H9 (cell line): ENCODE measurements at regions not wholly inside any gene's neighbourhood (a gene's known extent, or its start where the extent isn't known, plus 50 kb on each side); places are given as distances from the start of the nearest gene placed in this dataset.

ENCODE experiments used
- DNase-seq: peaks from one replicate; pipeline ENCODE4 v3.0.0-alpha.2; 2017
- H2AFZ ChIP-seq: one replicate; pipeline ENCODE4 v1.6.1; 2013; ENCODE audit warnings: mild to moderate bottlenecking, low read length, control low read depth, moderate library complexity
- H2AK5ac ChIP-seq: 2 replicates; pipeline ENCODE4 v1.6.1; 2013; ENCODE audit warnings: low read length, control low read depth, mixed read lengths; ENCODE audit not compliant: insufficient read length
- H2BK120ac ChIP-seq: one replicate; pipeline ENCODE4 v1.6.1; 2013; ENCODE audit warnings: low read depth, mild to moderate bottlenecking, low read length, control low read depth, inconsistent platforms; ENCODE audit not compliant: poor library complexity, severe bottlenecking
- H2BK12ac ChIP-seq: 2 replicates; pipeline ENCODE4 v1.6.1; 2013; ENCODE audit warnings: low read length, control low read depth, mixed read lengths, low read depth; ENCODE audit not compliant: insufficient read length
- H2BK15ac ChIP-seq: 2 replicates; pipeline ENCODE4 v1.6.1; 2013; ENCODE audit warnings: low read depth, low read length, control low read depth
- H2BK20ac ChIP-seq: one replicate; pipeline ENCODE4 v1.6.1; 2013; ENCODE audit warnings: low read depth, mild to moderate bottlenecking, low read length, control low read depth, inconsistent platforms; ENCODE audit not compliant: poor library complexity, severe bottlenecking
- H2BK5ac ChIP-seq: 2 replicates; pipeline ENCODE4 v1.6.1; 2013; ENCODE audit warnings: low read length, control low read depth, mixed read lengths; ENCODE audit not compliant: insufficient read length
- H3K14ac ChIP-seq: 2 replicates; pipeline ENCODE4 v1.6.1; 2013; ENCODE audit warnings: low read length, control low read depth; ENCODE audit not compliant: insufficient read depth
- H3K18ac ChIP-seq: 2 replicates; pipeline ENCODE4 v1.6.1; 2013; ENCODE audit warnings: low read depth, mild to moderate bottlenecking, mixed read lengths, low read length, control low read depth; ENCODE audit not compliant: insufficient read length
- H3K23ac ChIP-seq: 2 replicates; pipeline ENCODE4 v1.6.1; 2013; ENCODE audit warnings: low read length, control low read depth, mixed read lengths, low read depth; ENCODE audit not compliant: insufficient read length
- H3K23me2 ChIP-seq: 2 replicates; pipeline ENCODE4 v1.6.1; 2013; ENCODE audit warnings: low read depth, mild to moderate bottlenecking, mixed read lengths, low read length, control low read depth; ENCODE audit not compliant: insufficient read length, poor library complexity, severe bottlenecking
- H3K27ac ChIP-seq: 2 replicates; pipeline ENCODE4 v1.5.1; 2013; ENCODE audit warnings: low read length, control low read depth, mixed read lengths, low read depth; ENCODE audit not compliant: insufficient read length
- H3K27me3 ChIP-seq: 2 replicates; pipeline ENCODE4 v1.6.1; 2013; ENCODE audit warnings: low read length, control low read depth, inconsistent platforms; ENCODE audit not compliant: insufficient read depth
- H3K4ac ChIP-seq: 2 replicates; pipeline ENCODE4 v1.6.1; 2013; ENCODE audit warnings: low read depth, mild to moderate bottlenecking, control low read depth, inconsistent platforms, low read length, moderate library complexity
- H3K4me1 ChIP-seq: 2 replicates; pipeline ENCODE4 v1.6.1; 2013; ENCODE audit warnings: low read length, control low read depth, inconsistent platforms; ENCODE audit not compliant: insufficient read depth
- H3K4me2 ChIP-seq: 2 replicates; pipeline ENCODE4 v1.6.1; 2013; ENCODE audit warnings: low read length, control low read depth, mixed read lengths; ENCODE audit not compliant: insufficient read length, insufficient read depth
- H3K56ac ChIP-seq: 2 replicates; pipeline ENCODE4 v1.6.1; 2013; ENCODE audit warnings: low read depth, mild to moderate bottlenecking, mixed read lengths, low read length, control low read depth; ENCODE audit not compliant: insufficient read length
- H3K79me1 ChIP-seq: 2 replicates; pipeline ENCODE4 v1.6.1; 2013; ENCODE audit warnings: low read depth, mild to moderate bottlenecking, moderate library complexity, low read length, control low read depth, inconsistent platforms; ENCODE audit not compliant: insufficient read depth, poor library complexity, severe bottlenecking
- H3K79me2 ChIP-seq: 2 replicates; pipeline ENCODE4 v1.6.1; 2013; ENCODE audit warnings: low read length, control low read depth, inconsistent platforms; ENCODE audit not compliant: insufficient read depth
- H3K9ac ChIP-seq: 2 replicates; pipeline ENCODE4 v1.6.1; 2013; ENCODE audit warnings: low read length, control low read depth, mixed read lengths; ENCODE audit not compliant: insufficient read length; ENCODE audit errors: extremely low read depth
- H3K9me3 ChIP-seq: one replicate; pipeline ENCODE4 v1.6.1; 2013; ENCODE audit warnings: low read depth, low read length, inconsistent platforms; ENCODE audit not compliant: control insufficient read depth
- H3T11ph ChIP-seq: one replicate; pipeline ENCODE4 v1.6.1; 2013; ENCODE audit warnings: mild to moderate bottlenecking, low read length, control low read depth, inconsistent platforms
- H4K20me1 ChIP-seq: one replicate; pipeline ENCODE4 v1.6.1; 2013; ENCODE audit not compliant: control insufficient read depth, insufficient read length, insufficient read depth
- H4K5ac ChIP-seq: 2 replicates; pipeline ENCODE4 v1.6.1; 2013; ENCODE audit warnings: low read depth, mild to moderate bottlenecking, mixed read lengths, low read length, control low read depth; ENCODE audit not compliant: insufficient read length
- H4K8ac ChIP-seq: replicated peaks from 2 replicates; pipeline ENCODE4 v1.6.1; 2013; ENCODE audit warnings: low read length, control low read depth, mixed read lengths, low read depth; ENCODE audit not compliant: insufficient read length
- H4K91ac ChIP-seq: 2 replicates; pipeline ENCODE4 v1.6.1; 2013; ENCODE audit warnings: low read depth, mild to moderate bottlenecking, moderate library complexity, mixed read lengths, low read length, control low read depth; ENCODE audit not compliant: insufficient read length
- H3K27ac Mint-ChIP-seq, 3 experiments: 2 replicates in 2 of 3; 3 replicates in 1 of 3; pipeline ENCODE4 v1.8.0; 2020 to 2021; ENCODE audit warnings: mixed read lengths in 3 of 3, mild to moderate bottlenecking in 1 of 3, moderate library complexity in 1 of 3
- H3K27me3 Mint-ChIP-seq: 2 replicates; pipeline ENCODE4 v1.8.0; 2021; ENCODE audit warnings: low read depth, mild to moderate bottlenecking, moderate library complexity, mixed read lengths
- H3K36me3 Mint-ChIP-seq, 3 experiments: 2 replicates in 2 of 3; 3 replicates in 1 of 3; pipeline ENCODE4 v1.8.0; 2020 to 2021; ENCODE audit warnings: low read depth in 3 of 3, mixed read lengths in 3 of 3; ENCODE audit not compliant: insufficient read depth in 1 of 3
- H3K4me1 Mint-ChIP-seq, 2 experiments: 2 replicates each; pipeline ENCODE4 v1.8.0; 2020; ENCODE audit warnings: mixed read lengths in 2 of 2
- H3K4me3 Mint-ChIP-seq, 2 experiments: 2 replicates in 1 of 2; 3 replicates in 1 of 2; pipeline ENCODE4 v1.8.0; 2020 to 2021; ENCODE audit warnings: mild to moderate bottlenecking in 2 of 2, mixed read lengths in 2 of 2, moderate library complexity in 1 of 2
- H3K9me3 Mint-ChIP-seq, 2 experiments: 2 replicates in 1 of 2; 3 replicates in 1 of 2; pipeline ENCODE4 v1.8.0; 2020; ENCODE audit warnings: mild to moderate bottlenecking in 2 of 2, mixed read lengths in 2 of 2, moderate library complexity in 1 of 2
- WGBS: extraction: QIAGEN DNeasy Blood & Tissue Kit; methylation state at CpG from one replicate; pipeline ENCODE4 v1.1.7; 2013; ENCODE audit warnings: missing lambda C conversion rate, low lambda C conversion rate, mixed read lengths; ENCODE audit not compliant: insufficient read length; ENCODE audit errors: extremely low coverage; 5-methylcytosine and 5-hydroxymethylcytosine counted together
- TF ChIP-seq, protein P1 (sequence below): fragments of 200-600 bp; sonication (generic); conservative IDR thresholded peaks from 3 replicates; pipeline ENCODE4 v1.8.0; 2021; ENCODE audit warnings: antibody characterized with exemption, mild to moderate bottlenecking

- H2BK5ac ChIP-seq: no peak overlapping the region
- H3K9me3 ChIP-seq: no peaks in the 10 kb centered on the region
- no peak for DNase-seq
- H3K18ac ChIP-seq: no peak overlapping the region
- no peak overlapping the region for H2BK120ac ChIP-seq
- no CpG with 5 or more reads among the region's 2 CpGs for WGBS
- no peak overlapping the region for H2BK20ac ChIP-seq
- H3K4ac ChIP-seq: no peak overlapping the region
- no peak overlapping the region for H3K4me3 Mint-ChIP-seq
- TF ChIP-seq, protein P1, sequence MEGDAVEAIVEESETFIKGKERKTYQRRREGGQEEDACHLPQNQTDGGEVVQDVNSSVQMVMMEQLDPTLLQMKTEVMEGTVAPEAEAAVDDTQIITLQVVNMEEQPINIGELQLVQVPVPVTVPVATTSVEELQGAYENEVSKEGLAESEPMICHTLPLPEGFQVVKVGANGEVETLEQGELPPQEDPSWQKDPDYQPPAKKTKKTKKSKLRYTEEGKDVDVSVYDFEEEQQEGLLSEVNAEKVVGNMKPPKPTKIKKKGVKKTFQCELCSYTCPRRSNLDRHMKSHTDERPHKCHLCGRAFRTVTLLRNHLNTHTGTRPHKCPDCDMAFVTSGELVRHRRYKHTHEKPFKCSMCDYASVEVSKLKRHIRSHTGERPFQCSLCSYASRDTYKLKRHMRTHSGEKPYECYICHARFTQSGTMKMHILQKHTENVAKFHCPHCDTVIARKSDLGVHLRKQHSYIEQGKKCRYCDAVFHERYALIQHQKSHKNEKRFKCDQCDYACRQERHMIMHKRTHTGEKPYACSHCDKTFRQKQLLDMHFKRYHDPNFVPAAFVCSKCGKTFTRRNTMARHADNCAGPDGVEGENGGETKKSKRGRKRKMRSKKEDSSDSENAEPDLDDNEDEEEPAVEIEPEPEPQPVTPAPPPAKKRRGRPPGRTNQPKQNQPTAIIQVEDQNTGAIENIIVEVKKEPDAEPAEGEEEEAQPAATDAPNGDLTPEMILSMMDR: no peak
- peaks cover 8% of the 10 kb centered on the region for H3K27me3 Mint-ChIP-seq
- no peaks in the 10 kb centered on the region; a peak in 1 of 4 replicates for H3K4me1 Mint-ChIP-seq
- no peak overlapping the region for H2BK15ac ChIP-seq
- no peak overlapping the region for H3T11ph ChIP-seq
- no peak overlapping the region for H2AFZ ChIP-seq
- no peak overlapping the region for H4K8ac ChIP-seq
- no peak overlapping the region for H3K56ac ChIP-seq
- H3K9ac ChIP-seq: no peak overlapping the region
- no peak overlapping the region for H2AK5ac ChIP-seq
- H3K23me2 ChIP-seq: no peaks in the 10 kb centered on the region
- no peak overlapping the region for H3K27ac Mint-ChIP-seq
- H3K27ac ChIP-seq: no peak overlapping the region
- no peak overlapping the region for H3K4me2 ChIP-seq
- H3K36me3 Mint-ChIP-seq: no peaks in the 10 kb centered on the region
- no peak overlapping the region for H3K23ac ChIP-seq
- H3K79me2 ChIP-seq: no peaks in the 10 kb centered on the region
- no peak overlapping the region for H4K5ac ChIP-seq
- no peak overlapping the region for H4K91ac ChIP-seq
- H3K14ac ChIP-seq: no peak overlapping the region
- H3K4me1 ChIP-seq: no peaks in the 10 kb centered on the region
- no peaks in the 10 kb centered on the region for H3K27me3 ChIP-seq
- no peaks in the 10 kb centered on the region for H4K20me1 ChIP-seq
- H2BK12ac ChIP-seq: no peak overlapping the region
- H3K9me3 Mint-ChIP-seq: no peaks in the 10 kb centered on the region; a peak in 1 of 5 replicates
- H3K79me1 ChIP-seq: no peaks in the 10 kb centered on the region
These were observed 182.1 kb downstream of the MRPL39 start for GRCh38 chr21:25425156-25425555.
